ENCODE measurements at regions not wholly inside any gene's neighbourhood (a gene's known extent, or its start where the extent isn't known, plus 50 kb on each side); places are given as distances from the start of the nearest gene placed in this dataset.
"Not testable (repeated sequence)": the region's sequence is repeated elsewhere in the genome, so short reads cannot be mapped to it uniquely, and the experiment has no call there.

DNA sequence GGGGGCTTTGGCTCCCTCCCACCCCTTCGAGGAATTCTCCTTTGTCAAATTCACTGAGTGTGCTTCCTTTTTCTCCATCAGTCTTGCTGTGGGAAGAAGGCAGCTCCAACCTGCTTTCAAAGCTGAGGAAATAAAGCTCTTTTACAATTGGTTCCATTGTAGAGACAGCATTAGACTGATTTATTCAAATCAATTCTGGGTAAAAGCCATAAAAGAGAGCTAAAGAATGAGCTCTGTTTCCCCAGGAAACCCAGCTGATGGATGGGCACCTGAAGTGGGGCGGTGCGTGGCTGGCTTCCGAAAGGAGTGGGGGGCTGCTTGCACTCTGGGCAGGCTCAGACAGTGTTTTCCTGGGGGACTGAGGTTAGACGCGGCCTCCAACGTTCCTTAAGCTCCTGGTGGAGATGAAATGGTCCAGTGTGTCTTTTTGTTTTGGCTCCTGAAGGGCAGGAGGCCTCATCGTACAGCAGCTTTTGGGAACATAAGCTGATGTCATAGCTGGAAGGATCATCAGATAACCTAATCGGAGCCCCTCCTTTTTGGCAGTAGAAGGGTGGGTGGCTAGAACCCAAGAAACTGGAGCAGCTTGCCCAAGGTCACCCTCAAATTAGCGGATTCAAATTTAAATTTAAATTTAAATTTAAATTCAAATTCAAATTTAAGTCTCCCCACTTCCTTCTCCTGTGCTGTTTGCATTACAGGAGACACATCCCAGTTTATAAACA, 128.5 kb upstream of the EEF2KMT start:
- no peak for TF ChIP-seq POLR2A (IDR thresholded peaks at IDR 0.05)
- TF ChIP-seq, protein P1, sequence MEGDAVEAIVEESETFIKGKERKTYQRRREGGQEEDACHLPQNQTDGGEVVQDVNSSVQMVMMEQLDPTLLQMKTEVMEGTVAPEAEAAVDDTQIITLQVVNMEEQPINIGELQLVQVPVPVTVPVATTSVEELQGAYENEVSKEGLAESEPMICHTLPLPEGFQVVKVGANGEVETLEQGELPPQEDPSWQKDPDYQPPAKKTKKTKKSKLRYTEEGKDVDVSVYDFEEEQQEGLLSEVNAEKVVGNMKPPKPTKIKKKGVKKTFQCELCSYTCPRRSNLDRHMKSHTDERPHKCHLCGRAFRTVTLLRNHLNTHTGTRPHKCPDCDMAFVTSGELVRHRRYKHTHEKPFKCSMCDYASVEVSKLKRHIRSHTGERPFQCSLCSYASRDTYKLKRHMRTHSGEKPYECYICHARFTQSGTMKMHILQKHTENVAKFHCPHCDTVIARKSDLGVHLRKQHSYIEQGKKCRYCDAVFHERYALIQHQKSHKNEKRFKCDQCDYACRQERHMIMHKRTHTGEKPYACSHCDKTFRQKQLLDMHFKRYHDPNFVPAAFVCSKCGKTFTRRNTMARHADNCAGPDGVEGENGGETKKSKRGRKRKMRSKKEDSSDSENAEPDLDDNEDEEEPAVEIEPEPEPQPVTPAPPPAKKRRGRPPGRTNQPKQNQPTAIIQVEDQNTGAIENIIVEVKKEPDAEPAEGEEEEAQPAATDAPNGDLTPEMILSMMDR (IDR thresholded peaks at IDR 0.05), result no peak
- Histone ChIP-seq H3K27me3 (no peaks in the 10 kb centered on the region), H3K36me3 (no peaks in the 10 kb centered on the region), H3K27ac (no peak overlapping the region), H3K9me3 (no peaks in the 10 kb centered on the region), H3K4me1 (no peaks in the 10 kb centered on the region), H3K4me3 (no peak overlapping the region)
- DNase-seq, result no peak

DNA sequence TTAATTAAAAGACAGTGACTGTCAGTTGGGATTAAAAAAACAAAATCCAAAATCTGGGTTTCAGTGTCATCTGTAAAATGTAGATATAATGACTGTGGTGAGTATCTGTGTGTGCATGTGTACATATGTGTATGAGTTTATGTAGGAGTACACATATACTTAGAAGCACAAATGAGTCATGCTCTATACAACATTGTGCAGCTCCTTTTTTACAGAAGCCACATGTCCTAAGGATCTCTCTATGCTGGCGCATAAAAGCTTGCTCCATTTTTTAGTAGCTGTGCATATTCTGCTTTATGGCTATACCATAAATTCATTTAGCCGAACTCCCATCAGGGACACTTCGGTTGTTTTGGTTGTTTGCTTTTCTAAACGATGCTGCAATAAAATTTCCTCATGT, 125.2 kb upstream of the EEF2KMT start:
- Histone ChIP-seq H3K4me3 (no peak overlapping the region), H3K9me3 (no peaks in the 10 kb centered on the region), H3K27me3 (no peaks in the 10 kb centered on the region), H3K36me3 (no peaks in the 10 kb centered on the region), H3K27ac (no peak overlapping the region), H3K4me1 (no peaks in the 10 kb centered on the region)
- TF ChIP-seq POLR2A (IDR thresholded peaks at IDR 0.05), result no peak
- TF ChIP-seq, protein P1 (IDR thresholded peaks at IDR 0.05), result no peak
- DNase-seq, result no peak

DNA sequence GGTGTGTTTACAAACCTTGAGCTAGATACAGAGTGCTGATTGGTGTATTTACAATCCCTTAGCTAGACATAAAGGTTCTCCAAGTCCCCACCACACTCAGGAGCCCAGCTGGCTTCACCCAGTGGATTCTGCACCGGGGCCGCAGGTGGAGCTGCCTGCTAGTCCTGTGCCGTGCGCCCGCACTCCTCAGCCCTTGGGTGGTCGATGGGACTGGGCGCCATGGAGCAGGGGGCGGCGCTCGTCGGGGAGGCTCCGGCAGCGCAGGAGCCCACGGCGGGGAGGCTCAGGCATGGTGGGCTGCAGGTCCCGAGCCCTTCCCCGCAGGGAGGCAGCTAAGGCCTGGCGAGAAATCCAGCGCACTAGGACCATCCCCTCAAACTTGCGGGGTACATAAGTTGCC, 124.2 kb upstream of the EEF2KMT start:
- not testable (repeated sequence) for H3K27ac ChIP-seq

DNA sequence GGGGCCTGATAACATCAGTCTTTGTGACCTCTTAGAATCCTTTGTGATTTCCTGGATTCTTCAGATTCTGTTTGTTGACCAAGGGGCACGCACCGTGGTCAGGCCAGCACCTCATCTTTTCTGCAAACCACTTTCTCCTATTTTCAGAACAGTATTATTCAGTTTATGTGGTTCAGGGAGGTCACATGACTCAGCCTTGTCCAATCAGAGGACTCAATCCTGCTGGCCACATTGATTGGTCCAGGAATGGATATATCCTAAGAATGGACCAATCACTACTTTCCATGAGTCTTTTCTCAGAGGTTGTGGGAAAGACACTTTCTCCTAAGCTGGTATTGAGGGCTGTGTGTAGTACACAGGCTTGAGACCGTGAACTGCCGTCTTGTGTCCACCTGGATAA, 123.1 kb upstream of the EEF2KMT start:
- no peak overlapping the region for H3K4me3 ChIP-seq
- no peak overlapping the region for H3K27ac ChIP-seq
- no peaks in the 10 kb centered on the region for H3K4me1 ChIP-seq
- DNase-seq, result no peak
- H3K27me3 ChIP-seq, result no peaks in the 10 kb centered on the region
- H3K9me3 ChIP-seq, result no peaks in the 10 kb centered on the region
- H3K36me3 ChIP-seq, result no peaks in the 10 kb centered on the region
- TF ChIP-seq, protein P1 (IDR thresholded peaks at IDR 0.05), result no peak
- no peak for TF ChIP-seq POLR2A (IDR thresholded peaks at IDR 0.05)

More for the DNA sequence above, 124.2 kb upstream of the EEF2KMT start:
- not testable (repeated sequence) for H3K4me1 ChIP-seq, H3K36me3 ChIP-seq, DNase-seq, H3K27me3 ChIP-seq, H3K9me3 ChIP-seq, H3K4me3 ChIP-seq

DNA sequence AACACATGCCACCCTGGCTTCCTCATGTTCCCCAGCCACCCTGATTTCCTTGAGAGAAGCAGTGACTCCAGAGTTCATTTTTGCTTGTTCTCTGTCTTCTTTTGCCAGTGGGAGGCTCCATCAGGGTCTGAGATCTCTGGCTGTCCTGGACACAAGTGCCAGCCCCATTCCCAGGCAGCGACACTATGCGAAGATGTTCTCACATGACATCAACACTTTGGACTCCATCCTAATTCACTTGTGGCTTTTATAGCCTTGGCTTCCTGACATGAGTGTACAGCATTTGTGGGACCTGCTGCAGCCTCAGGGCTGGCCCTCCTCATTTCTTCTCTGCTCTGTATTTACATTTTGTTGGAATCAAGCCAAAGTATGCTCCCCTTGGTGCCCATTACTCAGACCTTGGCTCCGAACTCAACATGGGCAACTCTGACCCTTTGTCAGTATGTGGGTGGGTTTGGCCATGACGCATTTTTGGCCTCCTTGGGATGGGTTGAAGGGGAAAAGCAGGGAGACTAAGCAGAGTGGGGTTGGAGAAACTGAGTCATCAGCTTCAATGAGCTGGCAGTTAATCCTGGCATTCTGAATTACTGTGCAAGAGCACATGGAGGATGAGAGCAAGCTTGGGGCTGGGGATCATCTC, 119.0 kb upstream of the EEF2KMT start:
- no peak for DNase-seq
- no peaks in the 10 kb centered on the region for H3K36me3 ChIP-seq
- H3K9me3 ChIP-seq, result no peaks in the 10 kb centered on the region
- H3K27ac ChIP-seq, result no peak overlapping the region
- H3K4me3 ChIP-seq, result no peak overlapping the region
- H3K4me1 ChIP-seq, result no peaks in the 10 kb centered on the region
- no peak for TF ChIP-seq POLR2A (IDR thresholded peaks at IDR 0.05)
- TF ChIP-seq, protein P1 (IDR thresholded peaks at IDR 0.05), result no peak
- no peaks in the 10 kb centered on the region for H3K27me3 ChIP-seq

DNA sequence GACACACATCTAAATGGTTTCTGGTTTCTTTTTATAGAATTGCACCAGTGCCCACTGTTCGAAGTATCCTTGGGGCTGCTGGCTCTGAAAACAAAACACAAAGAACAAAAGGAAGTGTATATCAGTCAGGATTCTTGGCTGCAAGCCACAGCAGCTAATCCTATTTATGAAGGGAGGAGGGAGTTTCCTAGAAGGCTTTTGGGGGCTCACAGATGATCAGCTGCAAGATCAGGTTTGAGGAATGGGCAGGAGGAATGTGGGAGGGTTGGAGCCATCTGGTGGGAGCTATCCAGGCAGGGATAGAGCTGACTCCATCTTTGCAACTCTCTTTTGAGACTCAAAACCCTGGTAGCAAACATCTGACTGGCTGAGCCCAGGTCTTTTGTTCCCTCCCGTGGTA, 118.3 kb upstream of the EEF2KMT start:
- H3K9me3 ChIP-seq, result no peaks in the 10 kb centered on the region
- no peaks in the 10 kb centered on the region for H3K27me3 ChIP-seq
- no peak overlapping the region for H3K27ac ChIP-seq
- H3K36me3 ChIP-seq, result no peaks in the 10 kb centered on the region
- no peak for TF ChIP-seq POLR2A (IDR thresholded peaks at IDR 0.05)
- TF ChIP-seq, protein P1 (IDR thresholded peaks at IDR 0.05), result no peak
- H3K4me3 ChIP-seq, result no peak overlapping the region
- no peaks in the 10 kb centered on the region for H3K4me1 ChIP-seq
- no peak for DNase-seq
